ENCODE measurements at regions not wholly inside any gene's neighbourhood (a gene's known extent, or its start where the extent isn't known, plus 50 kb on each side); places are given as distances from the start of the nearest gene placed in this dataset.
A peak's percentile ranks its signal among the peaks of the same experiment; 100 is the strongest.

- H3K9me3 Mint-ChIP-seq (ENCODE audit: unreplicated experiment), result no peaks in the 10 kb centered on the region
- no peak for TF ChIP-seq CTCF (IDR thresholded peaks at IDR 0.05)
Measured at GRCh38 chr18:8484951-8485350, 124.3 kb upstream of the RAB12 start.

GRCh38 chr18:8489761-8490160 is 119.5 kb upstream of the RAB12 start:
- no peaks in the 10 kb centered on the region for H3K4me1 Mint-ChIP-seq (ENCODE audit: unreplicated experiment)
- H3K27me3 Mint-ChIP-seq (ENCODE audit: unreplicated experiment), result peaks cover 63% of the 10 kb centered on the region
- TF ChIP-seq CTCF (IDR thresholded peaks at IDR 0.05), result no peak
- peaks cover 4% of the 10 kb centered on the region for H3K9me3 Mint-ChIP-seq (ENCODE audit: unreplicated experiment)
- DNase-seq (ENCODE audit: extremely low spot score, unreplicated experiment), result no peak
- no peaks in the 10 kb centered on the region for H3K36me3 Mint-ChIP-seq (ENCODE audit: unreplicated experiment)
- H3K4me3 Mint-ChIP-seq (ENCODE audit: unreplicated experiment), result no peak overlapping the region
- H3K27ac Mint-ChIP-seq (ENCODE audit: unreplicated experiment), result no peak overlapping the region

More at GRCh38 chr18:8484951-8485350, 124.3 kb upstream of the RAB12 start:
- H3K36me3 Mint-ChIP-seq (ENCODE audit: unreplicated experiment), result no peaks in the 10 kb centered on the region
- no peak overlapping the region for H3K27ac Mint-ChIP-seq (ENCODE audit: unreplicated experiment)
- no peaks in the 10 kb centered on the region for H3K4me1 Mint-ChIP-seq (ENCODE audit: unreplicated experiment)
- H3K4me3 Mint-ChIP-seq (ENCODE audit: unreplicated experiment), result no peak overlapping the region
- peaks cover 47% of the 10 kb centered on the region for H3K27me3 Mint-ChIP-seq (ENCODE audit: unreplicated experiment)
- DNase-seq (ENCODE audit: extremely low spot score, unreplicated experiment), result no peak

GRCh38 chr18:8491516-8491915 is 117.7 kb upstream of the RAB12 start:
- peaks cover 64% of the 10 kb centered on the region for H3K27me3 Mint-ChIP-seq (ENCODE audit: unreplicated experiment)
- H3K9me3 Mint-ChIP-seq (ENCODE audit: unreplicated experiment), result peaks cover 4% of the 10 kb centered on the region
- no peaks in the 10 kb centered on the region for H3K36me3 Mint-ChIP-seq (ENCODE audit: unreplicated experiment)
- no peak for TF ChIP-seq CTCF (IDR thresholded peaks at IDR 0.05)
- H3K4me3 Mint-ChIP-seq (ENCODE audit: unreplicated experiment), result no peak overlapping the region
- H3K27ac Mint-ChIP-seq (ENCODE audit: unreplicated experiment), result no peak overlapping the region
- no peak for DNase-seq (ENCODE audit: extremely low spot score, unreplicated experiment)
- H3K4me1 Mint-ChIP-seq (ENCODE audit: unreplicated experiment), result peaks cover 8% of the 10 kb centered on the region

- peaks cover 55% of the 10 kb centered on the region for H3K27me3 Mint-ChIP-seq (ENCODE audit: unreplicated experiment)
- TF ChIP-seq CTCF (IDR thresholded peaks at IDR 0.05), result no peak
- peaks cover 12% of the 10 kb centered on the region for H3K4me1 Mint-ChIP-seq (ENCODE audit: unreplicated experiment)
- H3K9me3 Mint-ChIP-seq (ENCODE audit: unreplicated experiment), result peaks cover 4% of the 10 kb centered on the region
- no peaks in the 10 kb centered on the region for H3K36me3 Mint-ChIP-seq (ENCODE audit: unreplicated experiment)
- no peak overlapping the region for H3K4me3 Mint-ChIP-seq (ENCODE audit: unreplicated experiment)
- no peak for DNase-seq (ENCODE audit: extremely low spot score, unreplicated experiment)
- no peak overlapping the region for H3K27ac Mint-ChIP-seq (ENCODE audit: unreplicated experiment)
Measured at GRCh38 chr18:8493141-8493540, 116.1 kb upstream of the RAB12 start.

- no peak for TF ChIP-seq CTCF (IDR thresholded peaks at IDR 0.05)
- no peak for DNase-seq (ENCODE audit: extremely low spot score, unreplicated experiment)
- H3K4me3 Mint-ChIP-seq (ENCODE audit: unreplicated experiment), result no peak overlapping the region
- H3K27ac Mint-ChIP-seq (ENCODE audit: unreplicated experiment), result peak overlapping the region; percentile 31
- peaks cover 51% of the 10 kb centered on the region for H3K27me3 Mint-ChIP-seq (ENCODE audit: unreplicated experiment)
- no peaks in the 10 kb centered on the region for H3K9me3 Mint-ChIP-seq (ENCODE audit: unreplicated experiment)
- no peaks in the 10 kb centered on the region for H3K36me3 Mint-ChIP-seq (ENCODE audit: unreplicated experiment)
- peaks cover 16% of the 10 kb centered on the region for H3K4me1 Mint-ChIP-seq (ENCODE audit: unreplicated experiment)
Measured at GRCh38 chr18:8496186-8496585, 113.1 kb upstream of the RAB12 start.

All from osteocyte (in vitro differentiated cells).